ENCODE measurements at regions not wholly inside any gene's neighbourhood (a gene's known extent, or its start where the extent isn't known, plus 50 kb on each side); places are given as distances from the start of the nearest gene placed in this dataset.
A peak's percentile ranks its signal among the peaks of the same experiment; 100 is the strongest.
"Not testable (repeated sequence)": the region's sequence is repeated elsewhere in the genome, so short reads cannot be mapped to it uniquely, and the experiment has no call there.

GRCh38 chrX:28178206-28178605, 197.0 kb upstream of the DCAF8L1 start:
- 88 to 93% methylated on average over 1 of the region's 1 CpG for WGBS, 2 donors

GRCh38 chrX:28177202-28177601, 196.0 kb upstream of the DCAF8L1 start:
- no peaks in the 10 kb centered on the region for H3K27me3 ChIP-seq
- no peaks in the 10 kb centered on the region for H3K36me3 ChIP-seq
- no peaks in the 10 kb centered on the region for H3K4me1 ChIP-seq
- H3K4me3 ChIP-seq: no peak overlapping the region
- DNase-seq (no peak), ATAC-seq (no peak)
- WGBS, 2 donors: 35 to 50% methylated on average over 4 of the region's 4 CpGs
- TF ChIP-seq CTCF (IDR thresholded peaks at IDR 0.05): peak in 2 of 9 donors; percentile 9 to 17
- H3K27ac ChIP-seq: no peak overlapping the region
- intact Hi-C loops (cut with DNase I): no loop called here
- no peaks in the 10 kb centered on the region for H3K9me3 ChIP-seq

More at GRCh38 chrX:28178206-28178605, 197.0 kb upstream of the DCAF8L1 start:
- Histone ChIP-seq H3K36me3 (no peaks in the 10 kb centered on the region), H3K4me1 (no peaks in the 10 kb centered on the region), H3K4me3 (no peak overlapping the region), H3K27ac (no peak overlapping the region), H3K27me3 (no peaks in the 10 kb centered on the region), H3K9me3 (no peaks in the 10 kb centered on the region)
- no peak for ATAC-seq
- intact Hi-C loops (cut with DNase I): no loop called here
- TF ChIP-seq CTCF (IDR thresholded peaks at IDR 0.05): no peak
- DNase-seq: no peak

- ATAC-seq (no peak), DNase-seq (no peak)
- Histone ChIP-seq H3K27ac (no peak overlapping the region), H3K27me3 (no peaks in the 10 kb centered on the region), H3K4me3 (no peak overlapping the region), H3K9me3 (no peaks in the 10 kb centered on the region), H3K4me1 (no peaks in the 10 kb centered on the region), H3K36me3 (no peaks in the 10 kb centered on the region)
- TF ChIP-seq CTCF (IDR thresholded peaks at IDR 0.05): no peak
- WGBS, 2 donors: 91 to 95% methylated on average over 2 of the region's 2 CpGs
- intact Hi-C loops (cut with DNase I): no loop called here
These were observed 189.5 kb upstream of the DCAF8L1 start for GRCh38 chrX:28170713-28171112.

DNA sequence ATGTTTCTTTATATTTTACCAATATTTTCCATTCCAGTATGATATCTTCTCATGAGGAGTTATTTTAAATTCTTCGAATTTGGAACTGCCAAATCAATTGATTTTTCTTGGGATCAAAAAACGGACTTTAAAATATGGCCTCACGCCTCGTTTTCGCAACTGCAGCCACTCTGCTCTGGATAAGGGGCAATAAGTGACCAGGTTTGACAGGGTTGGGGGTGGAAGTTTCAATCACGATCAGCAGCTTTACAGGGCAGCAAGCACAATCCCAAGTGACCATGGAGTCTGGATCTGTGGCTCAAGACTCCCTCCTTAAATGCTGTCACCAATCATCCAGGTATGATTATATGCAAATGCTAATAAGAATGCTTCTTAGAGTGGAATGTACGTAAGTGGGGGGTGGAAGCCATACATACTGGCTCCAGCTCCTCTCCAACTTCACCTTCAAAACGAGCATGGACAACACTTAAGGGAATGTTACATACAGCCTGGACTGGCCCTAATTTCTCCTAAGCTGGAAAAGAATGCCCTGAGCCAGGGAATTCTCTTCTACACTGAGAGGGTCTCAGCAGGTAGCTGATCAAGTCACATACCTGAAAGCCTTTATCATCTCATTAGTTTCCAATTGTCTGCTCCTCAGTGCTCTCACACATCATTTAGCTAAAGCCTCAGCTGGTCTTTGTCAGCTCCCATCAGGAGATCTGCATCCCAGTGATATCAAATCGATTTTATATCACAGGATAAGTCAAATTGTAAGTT, 176.9 kb upstream of the DCAF8L1 start:
- no peaks in the 10 kb centered on the region for H3K27me3 ChIP-seq
- intact Hi-C loops (cut with DNase I): no loop called here
- WGBS, 2 donors: 67 to 70% methylated on average over 9 of the region's 9 CpGs
- no peak for TF ChIP-seq CTCF (IDR thresholded peaks at IDR 0.05)
- no peak overlapping the region for H3K27ac ChIP-seq
- no peaks in the 10 kb centered on the region for H3K4me1 ChIP-seq
- no peak for DNase-seq
- H3K4me3 ChIP-seq: no peak overlapping the region
- no peak for ATAC-seq
- no peaks in the 10 kb centered on the region for H3K36me3 ChIP-seq
- peaks cover 0 to 6% (median 0%) of the 10 kb centered on the region in 11 donors for H3K9me3 ChIP-seq

GRCh38 chrX:28152263-28152662, 171.0 kb upstream of the DCAF8L1 start:
- H3K27me3 ChIP-seq; H3K27ac ChIP-seq; intact Hi-C loops (cut with DNase I); H3K4me1 ChIP-seq; DNase-seq; ATAC-seq; H3K4me3 ChIP-seq; H3K36me3 ChIP-seq; H3K9me3 ChIP-seq: not testable (repeated sequence)
- 73 to 78% methylated on average over 9 of the region's 9 CpGs for WGBS, 2 donors

Data from heart right ventricle (tissue), 16 donors.